ENCODE measurements at regions not wholly inside any gene's neighbourhood (a gene's known extent, or its start where the extent isn't known, plus 50 kb on each side); places are given as distances from the start of the nearest gene placed in this dataset.

DNA sequence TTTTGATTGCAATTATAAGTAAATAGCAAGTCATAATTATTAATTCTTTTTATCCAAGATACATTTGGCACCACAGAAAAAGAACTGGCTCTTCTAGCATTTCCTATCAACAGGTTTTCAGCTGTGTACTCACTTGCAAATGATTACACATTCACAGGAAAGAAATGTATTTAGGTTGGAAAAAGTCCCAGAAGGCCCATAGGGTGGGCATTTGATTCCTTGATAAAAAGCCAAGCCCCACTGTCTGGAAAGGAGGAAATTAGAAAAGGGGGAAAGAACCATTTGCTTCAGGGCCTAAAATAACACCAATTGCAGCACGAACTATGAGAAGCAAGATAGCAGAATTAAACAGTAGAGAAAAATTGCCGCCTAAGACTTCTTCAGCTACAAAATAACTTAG lies 80.8 kb upstream of the COL1A2 start:
- no peak for TF ChIP-seq FOXP2 (optimal IDR thresholded peaks at IDR 0.05; ENCODE audit: borderline replicate concordance, extremely low read depth, extremely low read length, insufficient read depth)
- TF ChIP-seq POLR2AphosphoS5 (IDR thresholded peaks at IDR 0.05; ENCODE audit: low read depth, low read length), result peak; percentile 56; the same call in 1 of the 2 replicates
- TF ChIP-seq, protein P1, sequence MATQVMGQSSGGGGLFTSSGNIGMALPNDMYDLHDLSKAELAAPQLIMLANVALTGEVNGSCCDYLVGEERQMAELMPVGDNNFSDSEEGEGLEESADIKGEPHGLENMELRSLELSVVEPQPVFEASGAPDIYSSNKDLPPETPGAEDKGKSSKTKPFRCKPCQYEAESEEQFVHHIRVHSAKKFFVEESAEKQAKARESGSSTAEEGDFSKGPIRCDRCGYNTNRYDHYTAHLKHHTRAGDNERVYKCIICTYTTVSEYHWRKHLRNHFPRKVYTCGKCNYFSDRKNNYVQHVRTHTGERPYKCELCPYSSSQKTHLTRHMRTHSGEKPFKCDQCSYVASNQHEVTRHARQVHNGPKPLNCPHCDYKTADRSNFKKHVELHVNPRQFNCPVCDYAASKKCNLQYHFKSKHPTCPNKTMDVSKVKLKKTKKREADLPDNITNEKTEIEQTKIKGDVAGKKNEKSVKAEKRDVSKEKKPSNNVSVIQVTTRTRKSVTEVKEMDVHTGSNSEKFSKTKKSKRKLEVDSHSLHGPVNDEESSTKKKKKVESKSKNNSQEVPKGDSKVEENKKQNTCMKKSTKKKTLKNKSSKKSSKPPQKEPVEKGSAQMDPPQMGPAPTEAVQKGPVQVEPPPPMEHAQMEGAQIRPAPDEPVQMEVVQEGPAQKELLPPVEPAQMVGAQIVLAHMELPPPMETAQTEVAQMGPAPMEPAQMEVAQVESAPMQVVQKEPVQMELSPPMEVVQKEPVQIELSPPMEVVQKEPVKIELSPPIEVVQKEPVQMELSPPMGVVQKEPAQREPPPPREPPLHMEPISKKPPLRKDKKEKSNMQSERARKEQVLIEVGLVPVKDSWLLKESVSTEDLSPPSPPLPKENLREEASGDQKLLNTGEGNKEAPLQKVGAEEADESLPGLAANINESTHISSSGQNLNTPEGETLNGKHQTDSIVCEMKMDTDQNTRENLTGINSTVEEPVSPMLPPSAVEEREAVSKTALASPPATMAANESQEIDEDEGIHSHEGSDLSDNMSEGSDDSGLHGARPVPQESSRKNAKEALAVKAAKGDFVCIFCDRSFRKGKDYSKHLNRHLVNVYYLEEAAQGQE (IDR thresholded peaks at IDR 0.05; ENCODE audit: insufficient read depth in 1 of 2, low read depth in 2 of 2, low read length in 2 of 2), result peak in 1 of 2 experiments; percentile 69; a peak in 2 of 4 replicates
- 0 out of 2 replicates have a peak, but pooled peaks have one; percentile 22 for TF ChIP-seq SIN3A (IDR thresholded peaks at IDR 0.05; ENCODE audit: borderline replicate concordance, insufficient read depth, low read length)
- TF ChIP-seq TAF1 (IDR thresholded peaks at IDR 0.05; ENCODE audit: borderline replicate concordance, insufficient read depth, low read length), result peak; percentile 29; the same call in 1 of the 2 replicates

Data from PFSK-1 (cell line).